ENCODE measurements at regions not wholly inside any gene's neighbourhood (a gene's known extent, or its start where the extent isn't known, plus 50 kb on each side); places are given as distances from the start of the nearest gene placed in this dataset.

GRCh38 chr7:67595431-67596180, 599.0 kb downstream of the TYW1 start:
- no peak for TF ChIP-seq POLR2AphosphoS5 (IDR thresholded peaks at IDR 0.05)
- no peak for TF ChIP-seq POLR2A (IDR thresholded peaks at IDR 0.05)
